ENCODE measurements at regions not wholly inside any gene's neighbourhood (a gene's known extent, or its start where the extent isn't known, plus 50 kb on each side); places are given as distances from the start of the nearest gene placed in this dataset.

DNA sequence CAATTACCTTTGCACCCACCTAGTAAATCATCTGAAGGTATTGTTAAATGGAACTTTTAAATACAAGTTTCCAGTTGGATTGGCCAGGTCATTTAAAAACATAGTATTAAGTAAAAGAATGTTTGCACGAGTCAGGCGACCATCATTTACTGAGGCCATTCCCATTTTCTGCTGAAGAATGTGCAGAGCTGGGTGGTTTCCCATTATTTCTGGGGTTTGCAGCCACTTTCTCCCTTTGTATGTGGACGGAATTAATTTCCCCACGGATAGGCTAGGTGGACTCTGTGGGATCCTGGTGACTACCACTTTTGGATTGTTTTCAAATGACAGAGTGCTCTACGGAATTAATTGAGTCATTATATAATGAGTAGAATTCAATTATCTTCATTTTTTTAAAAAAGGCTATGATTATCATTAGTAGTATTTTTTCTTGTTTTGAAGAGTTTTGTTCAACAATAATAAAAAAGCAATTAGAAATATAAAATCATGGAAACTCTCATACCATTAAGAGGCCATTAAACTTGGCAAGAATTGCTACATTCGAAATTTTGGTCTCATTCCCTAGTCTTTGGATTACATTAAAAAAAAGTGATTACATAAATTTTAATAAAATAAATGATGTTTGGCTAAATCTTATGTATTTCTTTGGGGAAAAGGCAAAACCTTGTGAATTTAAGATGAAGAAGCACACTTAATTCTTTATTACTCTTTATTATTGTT lies 120.4 kb upstream of the FZD8 start:
- TF ChIP-seq YY1 (IDR thresholded peaks at IDR 0.05; ENCODE audit: insufficient read depth, insufficient read length) (no peak), SUZ12 (IDR thresholded peaks at IDR 0.05; ENCODE audit: extremely low read depth, insufficient read depth, insufficient read length) (no peak)

All from NT2/D1 (cell line).